ENCODE measurements at regions not wholly inside any gene's neighbourhood (a gene's known extent, or its start where the extent isn't known, plus 50 kb on each side); places are given as distances from the start of the nearest gene placed in this dataset.
A peak's percentile ranks its signal among the peaks of the same experiment; 100 is the strongest.
"Not testable (repeated sequence)": the region's sequence is repeated elsewhere in the genome, so short reads cannot be mapped to it uniquely, and the experiment has no call there.

DNA sequence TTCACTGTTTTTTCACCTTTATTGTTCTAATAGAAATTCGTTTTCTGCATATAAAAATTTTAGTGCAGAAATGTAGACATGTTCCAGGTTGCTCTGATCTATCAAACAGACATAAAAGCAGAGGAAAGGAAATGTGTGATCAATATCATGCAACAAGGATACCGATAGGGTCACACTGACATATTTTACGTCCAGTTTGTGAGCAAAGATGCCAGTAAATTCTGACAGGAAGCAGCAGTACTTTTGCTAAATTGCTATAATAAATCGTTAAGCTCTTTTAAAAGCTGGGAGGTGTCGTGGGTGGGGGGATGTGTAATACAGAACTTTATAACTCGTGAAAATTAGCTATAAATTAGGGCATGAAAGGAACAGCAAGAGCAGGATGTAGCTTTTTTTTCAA, 955.2 kb downstream of the BRINP3 start:
- no peak for DNase-seq (ENCODE audit: low spot score)

- DNase-seq (ENCODE audit: low spot score), result no peak
Observed at GRCh38 chr1:189524501-189524900, 953.2 kb downstream of the BRINP3 start.

- no peak for DNase-seq (ENCODE audit: low spot score)
Observed at GRCh38 chr1:189530162-189530561, 947.5 kb downstream of the BRINP3 start.

DNA sequence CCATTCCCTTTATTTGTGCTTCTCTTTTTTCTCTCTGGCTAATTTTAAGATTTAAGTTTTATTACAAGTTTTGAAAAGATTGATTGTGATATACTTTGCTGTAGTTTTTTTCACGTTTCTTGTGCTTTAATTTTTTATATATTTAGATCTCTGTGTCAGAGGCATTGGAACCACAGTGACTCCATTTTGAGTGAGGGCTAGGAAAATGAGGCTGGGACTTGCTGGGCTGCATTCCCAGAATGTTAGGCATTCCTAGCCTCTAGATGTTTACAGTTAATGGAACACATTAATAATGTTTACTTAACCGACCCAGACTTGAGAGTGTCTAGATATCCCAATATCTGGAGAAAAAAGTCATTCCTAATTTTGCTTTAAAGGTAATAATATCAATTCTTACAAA, 939.4 kb downstream of the BRINP3 start:
- DNase-seq (ENCODE audit: low spot score), result no peak

DNA sequence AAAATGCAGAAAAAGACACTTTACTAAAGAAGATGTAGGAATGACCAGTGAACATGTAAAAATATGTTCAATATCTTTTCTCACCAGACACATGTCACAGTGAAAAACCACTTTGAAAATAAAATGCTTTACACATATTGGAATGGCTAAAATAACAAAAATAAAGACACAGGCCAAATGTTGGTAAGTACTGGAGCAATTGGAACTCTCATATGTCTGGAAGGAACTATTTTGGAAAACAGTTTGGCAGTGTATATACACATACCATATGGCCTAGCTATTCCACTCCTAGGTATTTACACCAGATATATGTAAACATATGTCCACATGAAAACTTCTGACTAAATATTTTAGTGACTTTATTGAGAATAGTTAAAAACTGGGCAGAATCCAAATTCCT, 927.2 kb downstream of the BRINP3 start:
- DNase-seq (ENCODE audit: low spot score), result no peak

DNA sequence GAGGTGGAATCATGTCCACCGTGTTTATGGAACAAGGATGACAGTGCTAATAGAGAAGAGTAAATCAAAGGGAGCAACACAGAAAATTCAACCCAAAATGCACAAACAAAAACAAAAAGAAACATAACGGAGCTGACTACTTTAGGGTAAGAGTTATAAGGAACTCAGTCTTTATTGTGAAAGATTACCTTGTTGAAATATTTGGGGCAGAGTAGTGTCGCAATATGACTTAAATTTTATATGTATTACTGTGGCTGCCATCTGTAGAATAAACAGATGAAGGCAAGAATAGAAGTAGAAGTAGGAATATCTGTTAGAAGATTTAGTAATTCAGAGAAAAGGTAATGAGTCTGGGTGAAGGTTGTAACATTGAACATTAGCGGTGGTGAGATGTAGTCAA, 913.9 kb downstream of the BRINP3 start:
- DNase-seq (ENCODE audit: low spot score), result no peak

DNA sequence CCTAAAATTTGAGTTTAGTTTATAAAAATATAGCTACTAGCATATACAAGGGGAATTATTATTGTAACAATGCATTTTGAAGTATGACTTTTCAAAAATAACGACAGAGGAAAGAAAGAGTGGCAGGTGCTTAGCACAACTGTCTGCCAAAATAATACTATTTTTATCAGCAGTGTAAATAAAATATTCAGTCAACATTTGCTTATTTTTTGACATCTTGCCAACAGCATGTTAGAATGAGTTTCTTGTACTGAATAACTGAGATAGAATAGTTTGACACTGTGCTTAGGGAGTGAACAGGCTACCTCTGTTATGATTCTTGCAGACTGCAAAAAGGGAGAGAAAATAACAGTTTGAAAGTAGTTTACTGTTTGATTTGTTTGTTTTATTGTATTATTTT, 909.8 kb downstream of the BRINP3 start:
- no peak for DNase-seq (ENCODE audit: low spot score)

GRCh38 chr1:189596197-189596596, 881.5 kb downstream of the BRINP3 start:
- DNase-seq (ENCODE audit: low spot score), result no peak

DNA sequence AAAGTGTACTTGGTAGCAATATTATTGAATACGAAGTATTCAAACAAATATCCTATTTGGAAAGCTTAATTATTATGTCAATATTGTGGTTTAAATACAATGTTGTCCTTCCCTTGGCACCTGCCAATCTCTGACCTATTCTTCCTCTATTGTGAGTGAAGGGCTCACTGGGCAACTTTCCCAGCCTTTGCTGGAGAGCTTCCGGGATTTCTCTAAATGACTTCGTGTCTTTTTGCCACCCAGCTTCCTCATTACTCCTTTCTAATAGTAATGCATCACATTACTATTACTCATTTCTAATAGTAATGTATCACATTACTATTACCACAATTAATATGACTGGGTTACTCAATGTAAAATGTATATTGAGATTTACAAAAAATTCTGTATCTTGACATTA, 880.6 kb downstream of the BRINP3 start:
- no peak for DNase-seq (ENCODE audit: low spot score)

- DNase-seq (ENCODE audit: low spot score), result no peak
Observed at GRCh38 chr1:189605226-189605625, 872.4 kb downstream of the BRINP3 start.

GRCh38 chr1:189606047-189606446, 871.6 kb downstream of the BRINP3 start:
- no peak for DNase-seq (ENCODE audit: low spot score)

DNA sequence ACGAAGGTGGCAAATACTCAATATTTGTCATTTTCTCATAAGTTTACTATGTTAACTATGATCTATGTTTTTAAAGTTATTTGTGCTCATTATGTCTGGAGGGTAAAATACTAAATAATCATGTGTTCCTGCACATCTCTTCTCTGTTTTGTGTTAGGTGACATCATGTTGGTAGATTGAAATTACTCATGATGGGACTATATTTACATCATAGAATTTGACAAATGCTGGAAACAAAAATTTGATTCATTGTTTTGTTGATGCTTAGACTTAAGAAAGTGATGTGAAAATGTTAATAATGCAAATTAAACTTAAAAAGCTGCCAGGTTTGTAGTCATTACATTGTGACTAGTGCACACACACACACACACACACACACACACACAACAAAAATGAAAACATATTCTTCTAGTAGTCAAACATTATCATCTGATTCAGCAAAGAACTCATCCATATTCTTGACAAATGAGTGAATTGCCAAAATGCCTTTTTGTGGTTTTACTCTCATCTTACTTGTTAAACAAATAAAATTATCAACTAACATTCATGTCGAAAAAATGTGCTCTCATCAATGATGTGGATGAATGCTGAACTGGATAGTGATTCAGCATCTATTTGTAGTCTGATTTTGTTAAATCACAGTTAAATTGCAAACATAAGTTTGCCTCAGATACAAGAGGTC, 870.7 kb downstream of the BRINP3 start:
- peak; percentile 5 for DNase-seq (ENCODE audit: low spot score)

DNA sequence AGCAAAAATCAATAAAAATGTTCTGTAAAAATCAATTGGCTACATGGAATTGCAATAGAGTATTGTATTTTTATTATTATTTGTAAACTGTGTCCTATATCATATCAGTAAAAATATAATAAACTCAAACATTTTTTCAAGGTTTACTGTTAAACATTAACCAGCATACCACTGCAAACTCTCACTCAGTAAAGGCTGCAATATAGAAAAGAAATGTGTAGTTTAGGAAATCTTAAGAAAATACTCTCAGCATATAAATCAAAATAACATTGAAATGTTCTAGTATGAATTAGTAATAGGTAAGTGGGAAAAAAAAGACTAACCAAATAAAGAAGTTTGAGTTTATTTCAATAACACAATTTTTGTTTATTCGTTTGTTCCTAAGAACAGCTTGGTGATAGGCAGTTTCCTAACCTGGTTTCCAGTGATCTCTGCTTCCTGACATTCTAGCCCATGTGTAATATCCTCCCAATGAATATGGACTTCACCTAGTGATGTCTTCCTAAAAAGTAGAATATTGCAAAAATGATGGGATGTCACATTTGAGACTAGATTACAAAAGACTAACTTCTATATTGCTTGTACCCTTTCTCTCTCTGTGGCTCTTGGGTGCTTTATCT, 870.1 kb downstream of the BRINP3 start:
- DNase-seq (ENCODE audit: low spot score), result no peak

- DNase-seq (ENCODE audit: low spot score), result no peak
Observed at GRCh38 chr1:189609167-189609566, 868.5 kb downstream of the BRINP3 start.

DNA sequence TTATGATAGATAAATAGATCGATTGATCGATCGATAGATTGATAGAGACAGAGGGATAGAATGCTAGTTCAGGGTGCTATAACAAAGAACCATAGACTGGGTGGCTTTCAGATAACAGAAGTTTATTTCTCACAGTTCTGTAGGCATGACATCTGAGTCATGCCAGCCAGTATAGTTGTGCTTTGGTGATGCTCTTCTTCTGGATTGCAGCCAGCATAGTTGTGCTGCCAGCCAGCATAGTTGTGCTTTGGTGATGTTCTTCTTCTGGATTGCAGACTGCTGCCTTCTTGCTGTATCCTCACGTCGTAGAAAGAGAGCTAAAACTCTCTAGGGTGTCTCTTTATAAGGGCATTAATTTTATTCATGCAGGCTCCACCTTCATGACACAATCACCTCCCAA, 860.8 kb downstream of the BRINP3 start:
- peak; percentile 21 for DNase-seq (ENCODE audit: low spot score)

DNA sequence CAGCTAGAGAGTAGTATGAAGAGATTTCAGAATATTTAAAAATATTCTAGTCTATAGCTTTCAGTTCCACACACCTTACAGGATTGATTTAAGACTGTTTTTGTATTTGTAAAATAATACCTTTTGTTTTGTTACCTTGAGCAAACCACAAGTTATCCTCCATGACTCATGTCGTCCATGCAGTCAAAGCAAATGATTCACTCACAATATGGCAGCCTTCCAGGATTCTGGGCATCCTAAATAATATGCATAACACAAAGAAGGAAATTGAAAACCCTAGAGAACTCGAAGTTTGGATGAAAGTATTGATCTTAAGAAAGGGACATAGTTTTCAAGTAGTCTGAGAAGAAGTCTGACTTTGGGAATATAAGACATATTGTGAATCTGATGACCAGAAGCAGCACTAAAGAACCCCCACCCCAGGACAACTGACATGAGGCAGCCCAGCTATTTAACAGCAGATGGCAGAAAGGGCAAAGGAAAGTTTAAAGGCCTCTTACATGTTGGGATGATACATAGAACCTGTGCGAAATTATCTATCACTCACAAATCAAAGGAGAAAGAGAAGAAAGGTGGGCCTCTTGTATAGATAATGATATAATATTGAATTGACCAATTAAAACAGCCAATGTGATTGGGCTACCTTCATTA, 857.9 kb downstream of the BRINP3 start:
- peak; percentile 73 for DNase-seq (ENCODE audit: low spot score)

GRCh38 chr1:189620471-189620870, 857.2 kb downstream of the BRINP3 start:
- no peak for DNase-seq (ENCODE audit: low spot score)

GRCh38 chr1:189623336-189623735, 854.3 kb downstream of the BRINP3 start:
- DNase-seq (ENCODE audit: low spot score), result no peak

DNA sequence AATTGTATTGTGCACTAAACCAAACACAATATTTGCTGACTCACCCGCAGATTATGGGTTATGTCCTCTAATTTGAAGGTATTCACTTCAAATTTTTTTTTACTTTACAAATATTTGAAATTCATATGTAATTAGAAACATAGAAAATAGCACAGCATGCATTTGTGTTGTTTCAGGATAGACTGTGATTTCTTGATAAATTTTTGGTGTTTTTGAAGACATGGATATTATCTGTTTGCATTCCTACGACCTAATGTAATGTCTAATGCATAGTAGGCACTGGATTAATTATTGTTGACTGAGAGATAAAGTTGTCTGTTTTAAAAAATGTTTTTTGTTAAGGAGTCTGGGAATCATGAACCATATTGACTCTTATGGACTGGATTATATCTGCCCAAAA, 850.2 kb downstream of the BRINP3 start:
- no peak for DNase-seq (ENCODE audit: low spot score)

DNA sequence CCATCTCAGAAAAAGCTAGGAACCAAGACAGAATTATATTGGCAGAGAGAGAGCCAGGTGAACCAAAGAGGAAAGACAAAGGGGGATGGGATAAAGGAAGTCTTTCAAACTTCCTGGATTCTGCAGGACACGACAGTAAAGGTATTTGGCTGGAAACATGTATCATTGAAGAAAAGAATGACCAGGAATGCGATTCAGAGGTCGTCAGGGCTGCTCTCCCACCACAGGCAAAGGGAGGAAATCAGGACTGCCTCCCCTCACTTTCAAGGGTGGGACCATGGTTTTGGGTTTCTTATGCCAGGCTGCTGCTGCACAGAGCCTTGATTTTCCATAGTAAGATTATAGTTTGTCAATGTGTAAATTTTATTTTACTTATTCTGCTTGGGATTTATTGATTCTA, 848.8 kb downstream of the BRINP3 start:
- DNase-seq (ENCODE audit: low spot score), result no peak

GRCh38 chr1:189633658-189634057, 844.0 kb downstream of the BRINP3 start:
- DNase-seq (ENCODE audit: low spot score), result no peak

DNA sequence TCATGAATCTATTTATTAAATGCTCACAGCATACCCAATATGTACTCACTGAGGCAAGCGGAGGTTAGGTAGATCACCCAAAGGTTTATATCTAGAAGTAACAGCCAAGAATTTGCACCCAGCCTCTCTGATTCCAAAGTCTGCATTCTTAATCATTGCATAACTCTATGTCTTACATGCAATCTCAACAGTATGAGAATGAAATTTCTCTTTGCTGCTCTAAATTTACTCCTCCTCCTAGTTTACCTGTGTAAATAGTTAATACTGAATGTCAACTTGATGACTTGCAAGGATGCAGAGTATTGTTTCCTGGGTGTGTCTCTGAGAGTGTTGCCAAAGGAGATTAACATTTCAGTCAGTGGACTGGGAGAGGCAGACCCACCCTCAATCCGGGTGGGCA, 840.6 kb downstream of the BRINP3 start:
- no peak for DNase-seq (ENCODE audit: low spot score)

- DNase-seq (ENCODE audit: low spot score), result not testable (repeated sequence)
Observed at GRCh38 chr1:189644156-189644555, 833.5 kb downstream of the BRINP3 start.

Measured in H4 (cell line).